ENCODE measurements at regions not wholly inside any gene's neighbourhood (a gene's known extent, or its start where the extent isn't known, plus 50 kb on each side); places are given as distances from the start of the nearest gene placed in this dataset.

- DNase-seq (ENCODE audit: extremely low read depth in 1 of 4, low spot score in 3 of 4): no peak
- no peak overlapping the region for H3K9ac ChIP-seq (ENCODE audit: insufficient read depth in 1 of 2, low read depth in 2 of 2, low read length in 2 of 2)
- BruUV-seq (replicated peaks): no TSS peak
- peaks cover 4 to 37% of the 10 kb centered on the region in 2 experiments; a peak in 4 of 5 replicates for H3K27me3 ChIP-seq (ENCODE audit: control insufficient read depth in 2 of 2, insufficient read depth in 2 of 2, low read length in 2 of 2)
- H2AFZ ChIP-seq (ENCODE audit: low read depth, low read length): no peak overlapping the region
- H3K4me3 ChIP-seq: no peak overlapping the region
- ATAC-seq: no peak
- in situ Hi-C loops (cut with MboI): no loop called here
- no peak for TF ChIP-seq ARHGAP35 (IDR thresholded peaks at IDR 0.05; ENCODE audit: partially characterized antibody)
- TF ChIP-seq NELFE (IDR thresholded peaks at IDR 0.05; ENCODE audit: insufficient read depth, insufficient read length): no peak
- no peak for TF ChIP-seq ZNF589 (CRISPR knock-in tag; IDR thresholded peaks at IDR 0.05; ENCODE audit: low read depth)
- TF ChIP-seq ZNF655 (CRISPR knock-in tag; IDR thresholded peaks at IDR 0.05): no peak
- no peak for TF ChIP-seq XRCC3 (IDR thresholded peaks at IDR 0.05)
- TF ChIP-seq POLR2AphosphoS5 (IDR thresholded peaks at IDR 0.05; ENCODE audit: control insufficient read depth, insufficient read depth, low read depth, low read length): no peak
- TF ChIP-seq RAD21 (CRISPR knock-in tag; conservative IDR thresholded peaks at IDR 0.05 in 1 of 2, IDR thresholded peaks at IDR 0.05 in 1 of 2): no peak
- TF ChIP-seq LARP7 (IDR thresholded peaks at IDR 0.05): no peak
- TF ChIP-seq TRIM24 (IDR thresholded peaks at IDR 0.05): no peak
- no peak for TF ChIP-seq E2F8 (IDR thresholded peaks at IDR 0.05; ENCODE audit: low read depth, partially characterized antibody)
- TF ChIP-seq KHSRP (IDR thresholded peaks at IDR 0.05): no peak
- TF ChIP-seq ESRRA (IDR thresholded peaks at IDR 0.05; ENCODE audit: borderline replicate concordance, low read depth): no peak
- TF ChIP-seq RFX7 (CRISPR knock-in tag; IDR thresholded peaks at IDR 0.05): no peak
- TF ChIP-seq RCOR1 (IDR thresholded peaks at IDR 0.05; ENCODE audit: borderline replicate concordance in 1 of 2, low read depth in 2 of 2, low read length in 2 of 2): no peak
- no peak for TF ChIP-seq ZNF277 (CRISPR knock-in tag; IDR thresholded peaks at IDR 0.05; ENCODE audit: borderline replicate concordance)
- TF ChIP-seq FOXA3 (CRISPR knock-in tag; conservative IDR thresholded peaks at IDR 0.05 in 1 of 2, IDR thresholded peaks at IDR 0.05 in 1 of 2): no peak
- TF ChIP-seq POLR2AphosphoS2 (IDR thresholded peaks at IDR 0.05; ENCODE audit: low read length): no peak
- no peak for TF ChIP-seq ETV1 (tag; conservative IDR thresholded peaks at IDR 0.05; ENCODE audit: low read depth)
- no peaks in the 10 kb centered on the region for H3K79me2 ChIP-seq (ENCODE audit: control insufficient read depth, insufficient read depth, low read length)
- H4K20me1 ChIP-seq (replicated peaks; ENCODE audit: control insufficient read depth, insufficient read depth, low read length): no peaks in the 10 kb centered on the region; the same call in 1 of the 2 replicates
- H3K27ac ChIP-seq (ENCODE audit: extremely low read depth, low read depth, low read length): no peak overlapping the region
- H3K36me3 ChIP-seq (ENCODE audit: control insufficient read depth, insufficient read depth, low read length): no peaks in the 10 kb centered on the region
- intact Hi-C loops (cut with micrococcal nuclease): no loop called here
- no peaks in the 10 kb centered on the region for H3K4me1 ChIP-seq (replicated peaks in 1 of 2; ENCODE audit: control insufficient read depth in 2 of 2, insufficient read depth in 2 of 2, low read length in 2 of 2)
- CTCF ChIA-PET (ENCODE audit: low intra/inter-chr PET ratio): no interaction called here
- POLR2A ChIA-PET: interaction anchor here (0.8 kb wide), 1 partner anchor 9 kb away, joined by 3 read pairs; no protein-coding TSS in a partner anchor
- no peak for FAIRE-seq
- H3K4me2 ChIP-seq (ENCODE audit: insufficient read depth, low read length): no peak overlapping the region
- H3K9me3 ChIP-seq (replicated peaks; ENCODE audit: control insufficient read depth, insufficient read depth, low read depth, low read length): no peaks in the 10 kb centered on the region
- 2% methylated on average over 6 of the region's 6 CpGs for WGBS (ENCODE audit: insufficient coverage, low coverage, missing lambda C conversion rate)
- H3K9me1 ChIP-seq (ENCODE audit: control insufficient read depth, insufficient read depth, low read length): no peaks in the 10 kb centered on the region
Observed at GRCh38 chr9:126170286-126170823, 156.3 kb upstream of the MVB12B start.

All from K562 (cell line).